ENCODE measurements at regions not wholly inside any gene's neighbourhood (a gene's known extent, or its start where the extent isn't known, plus 50 kb on each side); places are given as distances from the start of the nearest gene placed in this dataset.
"Not testable (repeated sequence)": the region's sequence is repeated elsewhere in the genome, so short reads cannot be mapped to it uniquely, and the experiment has no call there.

GRCh38 chr9:73270967-73271721 lies 119.5 kb downstream of the ANXA1 start:
- Mint-ChIP-seq H3K4me1 (no peaks in the 10 kb centered on the region), H3K36me3 (no peaks in the 10 kb centered on the region), H3K9me3 (peaks cover 0 to 3% (median 1%) of the 10 kb centered on the region in 3 donors)

GRCh38 chr9:73280113-73280512 lies 128.4 kb downstream of the ANXA1 start:
- no peak overlapping the region for H3K27ac Mint-ChIP-seq
- H3K9me3 Mint-ChIP-seq: peaks cover 0 to 11% (median 2%) of the 10 kb centered on the region in 3 donors
- no peak overlapping the region for H3K4me3 Mint-ChIP-seq
- no peaks in the 10 kb centered on the region for H3K27me3 Mint-ChIP-seq
- H3K4me1 Mint-ChIP-seq: no peaks in the 10 kb centered on the region
- no peaks in the 10 kb centered on the region for H3K36me3 Mint-ChIP-seq

More at GRCh38 chr9:73270967-73271721, 119.5 kb downstream of the ANXA1 start:
- Mint-ChIP-seq H3K4me3 (no peak overlapping the region), H3K27me3 (peaks cover 1% of the 10 kb centered on the region), H3K27ac (no peak overlapping the region)

GRCh38 chr9:73284377-73284776 lies 132.7 kb downstream of the ANXA1 start:
- no peak overlapping the region for H3K27ac Mint-ChIP-seq
- no peak overlapping the region for H3K4me3 Mint-ChIP-seq

GRCh38 chr9:73294336-73294735 lies 142.7 kb downstream of the ANXA1 start:
- H3K4me3 Mint-ChIP-seq: no peak overlapping the region

More at GRCh38 chr9:73284377-73284776, 132.7 kb downstream of the ANXA1 start:
- Mint-ChIP-seq H3K9me3 (peaks cover 0 to 9% (median 2%) of the 10 kb centered on the region in 3 donors), H3K4me1 (no peaks in the 10 kb centered on the region), H3K27me3 (no peaks in the 10 kb centered on the region), H3K36me3 (no peaks in the 10 kb centered on the region)

GRCh38 chr9:73325983-73326382 lies 174.3 kb downstream of the ANXA1 start:
- H3K36me3 Mint-ChIP-seq: no peaks in the 10 kb centered on the region
- H3K27me3 Mint-ChIP-seq: no peaks in the 10 kb centered on the region
- no peak overlapping the region for H3K4me3 Mint-ChIP-seq

More at GRCh38 chr9:73294336-73294735, 142.7 kb downstream of the ANXA1 start:
- Mint-ChIP-seq H3K4me1 (no peaks in the 10 kb centered on the region), H3K27me3 (no peaks in the 10 kb centered on the region), H3K9me3 (peaks cover 0 to 8% (median 6%) of the 10 kb centered on the region in 3 donors), H3K36me3 (no peaks in the 10 kb centered on the region), H3K27ac (no peak overlapping the region)

GRCh38 chr9:73327149-73327548 lies 175.5 kb downstream of the ANXA1 start:
- Mint-ChIP-seq H3K4me1 (no peaks in the 10 kb centered on the region), H3K36me3 (no peaks in the 10 kb centered on the region), H3K9me3 (peaks cover 1 to 5% (median 3%) of the 10 kb centered on the region in 3 donors), H3K27me3 (no peaks in the 10 kb centered on the region), H3K27ac (no peak overlapping the region), H3K4me3 (no peak overlapping the region)

More at GRCh38 chr9:73325983-73326382, 174.3 kb downstream of the ANXA1 start:
- Mint-ChIP-seq H3K27ac (no peak overlapping the region), H3K9me3 (peaks cover 1 to 5% (median 3%) of the 10 kb centered on the region in 3 donors), H3K4me1 (no peaks in the 10 kb centered on the region)

GRCh38 chr9:73337182-73337581 lies 185.5 kb downstream of the ANXA1 start:
- H3K27ac Mint-ChIP-seq, H3K36me3 Mint-ChIP-seq, H3K4me3 Mint-ChIP-seq, H3K27me3 Mint-ChIP-seq, H3K9me3 Mint-ChIP-seq, H3K4me1 Mint-ChIP-seq: not testable (repeated sequence)

- no peaks in the 10 kb centered on the region for H3K27me3 Mint-ChIP-seq
- H3K4me1 Mint-ChIP-seq: peaks cover 0 to 3% (median 0%) of the 10 kb centered on the region in 3 donors
- H3K4me3 Mint-ChIP-seq: no peak overlapping the region
- H3K36me3 Mint-ChIP-seq: no peaks in the 10 kb centered on the region
- H3K27ac Mint-ChIP-seq: no peak overlapping the region
- H3K9me3 Mint-ChIP-seq: peaks cover 0 to 2% (median 0%) of the 10 kb centered on the region in 3 donors
Measured at GRCh38 chr9:73344060-73344459, 192.4 kb downstream of the ANXA1 start.

- H3K36me3 Mint-ChIP-seq: no peaks in the 10 kb centered on the region
- H3K4me1 Mint-ChIP-seq: peaks cover 0 to 2% (median 0%) of the 10 kb centered on the region in 3 donors
- no peak overlapping the region for H3K4me3 Mint-ChIP-seq
Measured at GRCh38 chr9:73347123-73347522, 195.5 kb downstream of the ANXA1 start.

GRCh38 chr9:73347720-73348119 lies 196.1 kb downstream of the ANXA1 start:
- H3K27me3 Mint-ChIP-seq: no peaks in the 10 kb centered on the region

More at GRCh38 chr9:73347123-73347522, 195.5 kb downstream of the ANXA1 start:
- Mint-ChIP-seq H3K27ac (no peak overlapping the region), H3K27me3 (no peaks in the 10 kb centered on the region), H3K9me3 (no peaks in the 10 kb centered on the region)

GRCh38 chr9:73348471-73348870 lies 196.8 kb downstream of the ANXA1 start:
- Mint-ChIP-seq H3K4me1 (no peaks in the 10 kb centered on the region), H3K27me3 (no peaks in the 10 kb centered on the region), H3K4me3 (no peak overlapping the region), H3K36me3 (no peaks in the 10 kb centered on the region), H3K27ac (no peak overlapping the region), H3K9me3 (peaks cover 0 to 1% (median 0%) of the 10 kb centered on the region in 3 donors)

More at GRCh38 chr9:73347720-73348119, 196.1 kb downstream of the ANXA1 start:
- Mint-ChIP-seq H3K4me3 (no peak overlapping the region), H3K4me1 (peaks cover 0 to 2% (median 0%) of the 10 kb centered on the region in 3 donors), H3K9me3 (no peaks in the 10 kb centered on the region), H3K27ac (no peak overlapping the region), H3K36me3 (no peaks in the 10 kb centered on the region)

- no peak overlapping the region for H3K27ac Mint-ChIP-seq
- H3K4me3 Mint-ChIP-seq: no peak overlapping the region
- H3K36me3 Mint-ChIP-seq: no peaks in the 10 kb centered on the region
- no peaks in the 10 kb centered on the region for H3K27me3 Mint-ChIP-seq
- H3K9me3 Mint-ChIP-seq: peaks cover 0 to 1% (median 0%) of the 10 kb centered on the region in 3 donors
- no peaks in the 10 kb centered on the region for H3K4me1 Mint-ChIP-seq
Measured at GRCh38 chr9:73349476-73349875, 197.8 kb downstream of the ANXA1 start.

- no peaks in the 10 kb centered on the region for H3K4me1 Mint-ChIP-seq
Measured at GRCh38 chr9:73357607-73358006, 205.9 kb downstream of the ANXA1 start.

GRCh38 chr9:73370053-73370452 lies 218.4 kb downstream of the ANXA1 start:
- no peak overlapping the region for H3K27ac Mint-ChIP-seq
- no peaks in the 10 kb centered on the region for H3K36me3 Mint-ChIP-seq
- H3K4me3 Mint-ChIP-seq: no peak overlapping the region
- no peaks in the 10 kb centered on the region for H3K9me3 Mint-ChIP-seq
- H3K4me1 Mint-ChIP-seq: no peaks in the 10 kb centered on the region
- no peaks in the 10 kb centered on the region for H3K27me3 Mint-ChIP-seq

More at GRCh38 chr9:73357607-73358006, 205.9 kb downstream of the ANXA1 start:
- Mint-ChIP-seq H3K9me3 (peaks cover 0 to 5% (median 1%) of the 10 kb centered on the region in 3 donors), H3K36me3 (no peaks in the 10 kb centered on the region), H3K27me3 (no peaks in the 10 kb centered on the region), H3K4me3 (no peak overlapping the region), H3K27ac (no peak overlapping the region)

GRCh38 chr9:73371801-73372200 lies 220.1 kb downstream of the ANXA1 start:
- no peaks in the 10 kb centered on the region for H3K9me3 Mint-ChIP-seq
- no peaks in the 10 kb centered on the region for H3K27me3 Mint-ChIP-seq
- H3K4me3 Mint-ChIP-seq: no peak overlapping the region
- no peaks in the 10 kb centered on the region for H3K36me3 Mint-ChIP-seq
- no peaks in the 10 kb centered on the region for H3K4me1 Mint-ChIP-seq
- H3K27ac Mint-ChIP-seq: no peak overlapping the region

- Mint-ChIP-seq H3K27me3 (no peaks in the 10 kb centered on the region), H3K9me3 (peaks cover 4% of the 10 kb centered on the region in 3 donors), H3K27ac (no peak overlapping the region), H3K4me3 (no peak overlapping the region), H3K36me3 (no peaks in the 10 kb centered on the region), H3K4me1 (no peaks in the 10 kb centered on the region)
Measured at GRCh38 chr9:73380411-73380810, 228.7 kb downstream of the ANXA1 start.

Measured in IgD-negative memory B cell (primary cell).